CD1c-positive myeloid dendritic cell (primary cell): ENCODE measurements at regions not wholly inside any gene's neighbourhood (a gene's known extent, or its start where the extent isn't known, plus 50 kb on each side); places are given as distances from the start of the nearest gene placed in this dataset.

ENCODE experiments used
- DNase-seq: peaks from one replicate; pipeline ENCODE4 v3.0.0-alpha.2; 2016; ENCODE audit errors: extremely low spot score

DNA sequence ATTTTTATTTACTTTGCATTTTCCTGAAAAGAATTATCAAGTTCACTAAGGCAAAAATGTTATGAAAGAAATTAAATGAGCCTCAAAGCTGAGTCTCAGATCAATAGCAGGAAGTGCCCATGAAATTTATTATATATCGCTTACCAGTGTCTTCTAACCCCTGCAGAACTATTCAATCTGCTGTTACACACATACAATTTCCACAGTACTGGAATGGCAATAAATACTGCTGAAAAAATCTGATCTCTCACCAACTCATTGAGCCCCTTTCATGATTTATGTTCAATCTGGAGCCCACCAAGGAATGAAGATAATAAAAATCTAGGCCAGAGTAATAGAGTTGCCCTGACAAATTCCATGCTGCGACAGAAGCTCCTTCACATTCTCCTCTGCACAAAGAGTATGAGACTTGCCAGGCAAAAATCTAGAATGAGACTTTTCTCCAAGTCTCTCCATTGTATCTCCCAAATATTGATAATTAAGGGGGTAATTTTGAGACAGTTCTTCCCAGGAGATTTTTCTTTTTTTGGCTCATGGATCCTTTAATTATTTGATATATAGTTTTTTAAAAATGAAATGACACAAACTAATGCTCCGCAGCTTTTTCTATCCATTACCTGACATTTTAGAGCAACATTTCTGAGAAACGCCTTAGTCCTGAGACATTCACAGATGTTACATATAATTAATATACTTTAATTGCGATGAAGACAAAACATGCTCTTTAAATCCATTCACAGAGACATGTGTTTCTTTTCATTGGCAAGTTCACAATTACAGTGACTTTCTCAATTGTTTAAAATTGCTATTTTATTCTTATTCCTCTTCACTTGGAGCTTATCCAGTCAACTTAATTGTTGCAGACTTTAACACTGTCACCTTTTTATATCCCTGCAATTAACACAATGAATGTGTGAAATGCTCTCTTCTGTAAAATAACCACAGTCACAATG, 1020.4 kb downstream of the CBLN2 start:
- no peak for DNase-seq

DNA sequence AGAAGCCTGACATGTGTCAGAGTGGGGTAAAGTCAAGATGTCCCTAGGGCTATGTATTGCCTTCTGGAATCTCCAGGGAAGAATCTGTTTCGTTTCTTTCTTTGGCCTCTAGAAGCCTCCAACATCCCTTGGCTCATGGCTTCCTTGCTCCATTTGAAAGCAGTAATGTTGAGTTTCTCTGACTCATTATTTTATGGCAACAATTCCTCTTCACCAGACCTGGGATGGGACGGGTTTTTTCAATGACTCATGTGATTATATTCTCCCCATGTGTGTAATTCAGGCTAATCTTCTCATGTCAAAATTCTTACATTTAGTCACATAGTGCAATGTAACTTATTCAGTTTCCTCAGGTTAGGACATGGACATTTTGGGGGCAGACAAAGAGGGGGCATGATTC, 1038.6 kb downstream of the CBLN2 start:
- DNase-seq, result no peak

DNA sequence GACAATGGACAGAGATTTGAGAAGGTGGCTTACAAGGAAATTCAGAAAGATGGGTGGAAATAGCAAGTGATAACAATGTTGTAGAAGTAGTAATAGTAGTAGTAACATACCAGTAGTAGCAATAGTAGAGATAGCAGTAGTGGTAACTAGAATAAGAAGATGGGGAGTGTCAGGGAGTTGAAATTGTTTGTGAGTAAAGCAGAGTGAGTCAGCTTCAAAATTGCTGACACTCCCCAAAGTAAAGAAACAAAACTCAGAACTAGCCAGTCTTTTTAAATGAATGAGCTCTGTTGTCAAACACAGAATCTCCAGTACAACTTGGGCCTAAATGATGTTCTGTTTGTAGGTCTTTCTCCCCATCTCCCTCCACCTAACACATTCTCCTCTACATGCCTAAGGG, 1040.9 kb downstream of the CBLN2 start:
- no peak for DNase-seq

DNA sequence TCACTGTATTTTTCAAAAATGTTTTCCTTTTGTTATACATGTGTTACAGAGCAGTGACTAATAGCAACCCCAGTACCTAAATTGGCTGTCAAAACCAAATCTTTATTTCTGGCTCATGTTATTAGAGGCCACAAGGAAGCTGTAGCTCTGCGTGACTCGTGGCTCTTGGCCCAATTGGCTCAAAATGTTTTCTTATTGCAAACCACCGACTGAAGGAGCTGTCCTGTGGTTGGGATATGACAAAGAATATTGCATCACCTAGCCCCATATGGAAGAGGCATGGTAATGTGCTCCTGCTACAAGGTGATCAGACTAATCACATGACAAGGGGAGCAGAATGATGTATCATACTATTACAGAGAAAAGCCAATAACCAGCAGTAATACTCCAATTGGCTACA, 1058.5 kb downstream of the CBLN2 start:
- no peak for DNase-seq

DNA sequence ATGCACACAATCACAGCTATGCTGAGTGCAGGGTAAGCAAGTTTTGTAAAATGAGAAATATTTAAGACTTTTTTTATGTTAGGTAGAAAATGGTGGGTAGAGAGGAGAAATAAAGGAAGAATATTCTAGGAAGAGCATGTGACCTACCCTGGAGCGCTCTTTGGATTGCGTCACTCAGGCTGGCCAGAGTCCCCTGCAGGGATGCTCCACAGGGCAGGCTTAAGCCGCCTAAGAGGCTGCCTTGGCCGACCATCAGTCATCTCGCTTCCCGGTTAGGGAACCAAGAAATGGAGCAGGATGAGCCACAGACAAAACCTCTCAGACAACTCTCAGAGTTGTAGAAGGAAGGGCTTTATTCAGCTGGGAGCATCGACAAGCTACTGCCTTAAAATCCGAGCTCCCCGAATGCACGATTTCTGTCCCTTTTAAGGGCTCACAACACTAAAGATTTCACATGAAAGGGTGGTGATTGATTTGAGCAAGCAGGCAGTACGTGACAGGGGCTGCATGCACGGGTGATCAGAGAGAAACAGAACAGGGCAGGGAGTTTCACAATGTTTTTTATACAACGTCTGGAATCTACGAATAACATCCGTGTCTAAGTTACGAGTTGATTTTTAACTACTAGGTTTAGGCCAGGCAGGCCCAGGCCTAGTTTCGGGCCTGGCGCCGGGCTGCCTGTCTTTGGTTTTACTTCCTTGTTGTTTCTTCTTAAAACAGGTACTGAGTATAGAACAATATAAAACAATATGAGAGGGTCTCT, 1072.0 kb downstream of the CBLN2 start:
- DNase-seq, result no peak

DNA sequence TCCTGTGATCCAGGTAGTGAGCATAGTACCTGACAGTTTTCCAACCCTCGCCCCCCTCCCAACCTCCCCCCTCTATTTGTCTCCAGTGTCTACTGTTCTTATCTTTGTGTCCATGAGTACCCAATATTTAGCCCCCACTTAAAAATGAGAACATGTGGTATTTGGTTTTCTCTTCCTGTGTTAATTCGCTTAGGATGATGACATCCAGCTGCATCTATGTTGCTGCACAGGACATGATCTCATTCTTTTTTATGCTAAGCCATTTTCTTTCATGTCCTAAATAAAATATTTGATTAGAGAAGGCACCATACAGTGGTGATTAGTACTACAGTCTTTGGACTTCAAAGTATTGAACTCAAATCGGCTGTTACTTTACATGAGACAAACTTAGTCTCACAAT, 1087.9 kb downstream of the CBLN2 start:
- DNase-seq, result no peak

DNA sequence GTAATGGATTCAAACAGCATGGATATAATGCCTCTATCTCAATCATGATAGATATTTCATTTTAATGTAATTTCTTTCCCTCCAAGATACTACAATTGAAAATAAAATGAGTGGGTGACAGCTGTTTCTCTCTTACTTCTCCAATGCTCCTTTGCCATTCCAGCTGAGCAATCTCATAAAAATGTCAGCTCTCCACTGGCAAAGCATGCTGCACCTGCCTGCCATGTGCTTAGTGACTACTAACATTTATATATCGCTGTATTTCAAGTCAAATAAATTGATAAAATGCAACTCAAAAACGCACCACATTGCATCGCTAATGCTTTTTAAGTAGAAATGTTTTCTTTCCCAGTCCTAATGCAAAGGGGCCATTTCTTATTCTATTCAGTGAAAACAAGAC, 1093.9 kb downstream of the CBLN2 start:
- no peak for DNase-seq

DNA sequence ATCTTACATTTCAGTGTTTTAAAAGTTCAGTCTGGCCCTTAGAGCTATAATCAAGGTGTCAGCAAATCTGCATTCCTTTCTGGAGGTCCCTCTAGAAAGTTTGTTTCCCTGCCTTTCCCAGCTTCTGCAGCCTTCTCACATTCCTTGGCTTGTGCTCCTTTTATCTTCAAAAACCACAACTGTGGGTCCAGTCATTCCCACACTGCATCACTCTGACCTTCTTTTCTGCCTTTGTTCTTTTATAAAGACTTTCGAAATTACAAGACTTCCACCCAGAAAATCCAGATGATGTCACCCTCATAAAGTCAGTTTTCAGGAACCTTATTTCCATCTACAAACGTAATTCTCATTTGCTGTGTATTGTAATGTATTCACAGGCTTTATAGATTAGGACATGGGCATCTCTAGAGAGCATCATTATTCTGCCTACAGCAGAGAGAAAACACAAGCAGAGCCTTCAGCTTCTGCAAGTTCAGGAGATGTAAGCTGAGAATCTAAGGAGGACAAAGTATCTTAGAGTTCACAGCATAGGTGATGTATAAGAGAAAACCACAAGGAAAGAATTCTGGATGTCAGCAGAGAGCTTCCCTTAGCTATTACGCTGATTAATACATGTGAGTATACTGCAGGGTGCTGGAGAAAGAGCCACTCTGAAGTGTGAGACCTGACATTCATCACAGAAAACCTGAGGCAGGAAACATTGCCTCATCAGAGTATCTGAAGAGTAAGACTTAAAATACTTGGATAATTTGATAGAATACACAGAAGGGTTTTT, 1100.2 kb downstream of the CBLN2 start:
- no peak for DNase-seq

DNA sequence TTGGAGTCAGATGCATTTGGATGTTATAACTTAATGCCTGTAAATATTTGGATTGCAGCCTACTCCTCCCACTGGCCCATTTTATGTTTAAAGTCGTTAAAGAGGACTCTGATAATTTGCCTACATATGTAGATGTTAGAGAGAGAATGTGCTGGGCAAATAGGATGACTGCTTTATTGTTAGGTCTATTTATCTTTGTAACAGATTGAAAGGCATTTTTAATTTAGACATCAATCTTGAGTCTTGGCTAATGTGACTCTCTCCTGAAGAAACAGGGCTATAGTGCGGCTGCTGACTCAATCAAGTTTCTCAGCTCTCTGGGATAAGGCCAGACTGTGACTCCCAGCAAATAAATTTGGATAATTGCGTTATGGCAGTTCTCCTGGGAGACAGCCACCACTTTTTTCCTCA, 1101.4 kb downstream of the CBLN2 start:
- no peak for DNase-seq

DNA sequence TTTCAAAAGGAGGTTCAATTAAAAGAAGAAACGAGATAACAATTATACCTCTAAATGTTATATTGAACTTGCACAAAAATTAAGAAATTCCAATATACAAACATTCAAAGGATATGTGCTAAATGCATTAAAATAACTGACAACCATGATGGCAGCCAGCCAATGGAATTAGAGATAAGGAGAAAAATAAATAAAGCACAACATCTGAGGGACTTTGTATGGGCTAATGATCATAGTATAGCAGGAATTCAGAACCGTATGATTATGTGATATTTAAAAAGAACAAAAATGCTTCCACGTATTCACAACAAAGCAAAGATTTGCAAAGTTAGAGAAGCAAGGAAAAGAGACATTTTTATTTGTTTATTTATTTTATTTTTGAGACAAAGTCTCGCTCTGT, 1103.0 kb downstream of the CBLN2 start:
- no peak for DNase-seq

DNA sequence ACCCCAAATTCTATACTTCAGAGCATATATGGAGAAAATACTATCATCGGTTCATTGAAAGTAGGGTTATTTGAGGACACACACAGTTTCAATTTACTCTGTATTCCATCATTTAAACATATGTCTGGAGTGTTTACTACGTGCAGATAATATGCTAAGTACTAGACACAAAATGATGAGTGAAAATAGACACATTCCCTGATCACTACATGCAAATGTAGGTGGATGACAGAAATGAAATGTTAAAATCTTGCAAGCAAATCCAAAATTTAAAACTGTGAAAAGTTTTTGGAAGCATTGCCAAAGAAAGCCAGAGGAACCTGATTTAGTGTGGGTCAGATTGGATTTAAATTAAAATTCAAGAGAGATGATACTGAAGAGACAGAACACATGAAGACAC, 1106.6 kb downstream of the CBLN2 start:
- no peak for DNase-seq

DNA sequence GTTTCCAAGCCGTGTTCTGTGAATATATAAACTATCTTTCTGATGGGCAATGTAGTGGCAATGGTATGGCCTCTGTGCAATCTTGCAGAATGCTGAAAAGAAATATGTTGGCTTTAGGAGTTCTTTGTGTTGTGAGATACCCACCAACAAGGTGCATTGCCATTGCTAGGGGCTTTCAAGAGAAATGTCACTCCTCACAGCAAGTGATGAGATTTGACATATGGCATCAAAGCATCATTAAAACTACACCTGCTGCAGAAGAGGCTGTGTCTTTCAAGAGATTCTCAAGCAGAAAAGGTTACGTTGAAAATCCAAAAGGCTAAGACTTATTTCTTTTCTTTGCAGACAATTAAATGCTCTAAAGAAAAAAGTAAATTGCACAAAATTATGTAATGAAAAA, 1110.8 kb downstream of the CBLN2 start:
- DNase-seq, result no peak

DNA sequence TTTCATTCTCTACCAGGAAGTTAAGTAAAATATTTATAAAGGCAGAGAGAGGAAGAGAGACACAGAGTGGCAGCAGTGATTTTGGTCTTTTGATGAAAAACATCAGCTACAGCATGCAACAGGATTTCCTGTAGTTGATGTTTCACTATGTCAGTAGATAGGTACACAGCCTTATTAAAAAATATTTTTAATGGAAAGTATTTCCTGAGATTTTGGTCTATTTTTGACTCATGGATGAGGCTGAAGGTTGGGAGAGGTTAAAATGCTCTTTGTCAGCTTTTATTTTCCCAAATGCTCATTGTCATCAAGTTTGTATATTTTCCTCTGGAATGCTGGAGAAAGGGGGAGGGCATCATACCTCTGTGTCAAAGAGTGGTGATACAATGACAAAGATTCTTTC, 1112.5 kb downstream of the CBLN2 start:
- no peak for DNase-seq

DNA sequence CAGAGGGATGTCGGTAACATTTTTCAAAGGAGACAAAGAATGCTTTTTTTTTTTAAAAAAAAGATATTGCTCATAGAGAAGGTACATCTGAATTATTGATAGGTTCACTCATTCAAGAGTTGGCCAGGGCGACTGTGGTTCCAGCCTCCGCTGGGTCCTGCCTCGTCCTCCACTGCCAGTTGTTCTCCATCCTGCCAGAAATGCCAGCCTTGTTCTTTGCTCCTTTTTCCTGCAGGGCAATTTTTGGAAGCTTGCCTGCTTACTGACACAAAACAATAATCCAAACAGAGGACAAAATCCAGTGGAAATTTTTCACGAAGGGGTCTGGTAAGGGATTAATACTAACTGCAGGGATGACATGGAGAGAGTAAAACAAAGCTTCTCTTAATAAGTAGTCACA, 1113.0 kb downstream of the CBLN2 start:
- no peak for DNase-seq

DNA sequence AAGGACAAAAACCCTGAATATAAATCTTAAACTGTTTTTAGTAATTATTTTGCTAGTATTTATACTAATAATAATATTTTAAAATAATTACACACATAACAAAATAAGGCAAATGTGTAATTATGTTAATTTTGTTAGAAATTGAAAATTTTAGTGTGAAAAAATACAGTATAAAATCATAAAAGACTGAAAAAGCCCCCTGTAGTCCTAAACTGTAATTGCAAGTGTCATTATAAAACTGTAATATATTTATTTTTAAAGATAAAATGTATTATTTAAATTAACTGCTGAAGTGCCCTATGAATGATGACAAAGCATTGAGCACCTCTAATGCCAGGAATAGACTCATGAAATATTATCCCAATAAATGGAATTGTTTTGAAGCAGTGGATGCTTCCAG, 1117.7 kb downstream of the CBLN2 start:
- no peak for DNase-seq

DNA sequence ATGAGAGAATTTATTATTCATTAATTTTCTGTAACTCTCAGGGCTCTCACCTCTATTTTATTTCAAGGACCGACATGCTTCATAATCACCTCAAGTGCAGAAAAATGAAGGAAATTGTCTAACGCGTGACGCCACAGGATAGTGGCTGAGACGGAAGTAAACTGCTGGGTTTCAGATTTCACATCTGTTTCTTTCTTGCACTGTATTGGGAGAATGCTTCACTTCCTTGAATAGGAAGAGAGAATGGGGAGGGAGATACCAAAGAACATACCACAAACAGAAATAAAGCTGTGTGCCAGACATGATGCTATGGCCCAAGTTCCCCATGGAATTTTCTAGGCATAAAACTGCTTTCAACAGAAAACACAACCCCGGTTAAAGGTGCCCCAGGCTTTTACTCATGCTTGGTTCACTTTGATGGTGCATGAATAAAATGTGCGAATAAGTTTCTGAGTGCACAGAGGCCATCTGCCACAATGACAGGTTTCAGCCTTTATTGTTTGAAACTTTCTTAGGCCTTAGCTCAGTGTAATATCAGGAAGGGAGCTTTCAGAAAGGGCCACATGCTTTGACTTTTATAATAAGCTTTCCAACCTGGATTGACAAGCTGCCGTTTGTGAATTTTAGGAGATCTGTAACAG, 1116.4 kb downstream of the SOCS6 start:
- DNase-seq, result no peak

DNA sequence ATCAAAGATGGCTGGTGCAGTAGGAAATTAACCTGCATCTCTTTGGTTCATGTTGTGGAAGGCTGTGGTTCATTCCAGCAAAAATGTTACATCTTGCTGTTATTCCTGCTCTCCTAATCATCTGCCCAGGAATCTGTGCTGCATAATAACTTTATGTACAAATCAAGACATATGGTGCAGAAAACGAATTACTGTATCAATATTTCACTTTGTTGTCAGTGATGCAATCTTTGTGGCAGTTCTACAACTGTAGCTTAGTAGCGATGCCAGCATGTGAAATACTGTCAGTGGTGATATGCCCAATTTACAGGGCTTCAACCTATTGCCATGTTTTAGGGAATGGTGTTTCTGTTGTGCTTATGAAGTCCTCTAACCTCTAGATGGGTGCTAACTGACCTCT, 1114.7 kb downstream of the SOCS6 start:
- no peak for DNase-seq

DNA sequence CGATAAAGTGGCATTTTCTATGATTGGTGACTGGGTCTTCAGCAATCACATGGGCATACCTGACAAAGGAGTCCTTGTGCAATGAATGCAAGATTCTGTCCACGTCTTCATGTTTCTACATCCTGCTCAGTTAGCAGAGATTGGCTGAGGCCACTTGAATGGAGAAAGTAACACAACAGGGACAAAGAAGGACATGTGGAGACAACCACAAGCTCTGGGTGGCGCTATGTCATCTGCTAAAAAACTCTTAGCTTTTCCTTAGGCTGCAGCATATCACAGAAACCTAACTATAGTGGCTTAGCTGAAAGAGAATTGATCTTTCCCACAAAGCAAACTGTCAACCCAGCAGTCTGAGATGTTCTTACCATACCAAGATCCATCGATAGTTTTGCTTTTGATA, 1109.7 kb downstream of the SOCS6 start:
- DNase-seq, result no peak

DNA sequence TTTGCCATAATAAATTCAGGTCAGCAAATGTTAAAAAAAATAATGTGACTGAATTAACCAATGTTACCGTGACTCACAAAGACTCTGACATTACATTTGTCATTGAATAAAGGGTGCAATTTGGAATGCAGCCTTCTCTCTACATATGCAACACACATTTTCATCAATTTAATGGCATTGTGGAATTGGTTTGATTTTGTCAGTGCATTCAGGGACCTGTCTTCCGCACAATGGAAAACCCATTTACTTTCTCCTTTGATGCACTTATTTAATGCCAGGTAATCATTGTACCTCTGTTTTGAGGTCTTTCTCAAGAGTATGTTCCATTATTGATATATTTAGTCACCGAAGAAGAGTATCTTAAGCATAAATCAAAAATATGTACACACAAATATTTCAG, 1099.3 kb downstream of the SOCS6 start:
- no peak for DNase-seq

DNA sequence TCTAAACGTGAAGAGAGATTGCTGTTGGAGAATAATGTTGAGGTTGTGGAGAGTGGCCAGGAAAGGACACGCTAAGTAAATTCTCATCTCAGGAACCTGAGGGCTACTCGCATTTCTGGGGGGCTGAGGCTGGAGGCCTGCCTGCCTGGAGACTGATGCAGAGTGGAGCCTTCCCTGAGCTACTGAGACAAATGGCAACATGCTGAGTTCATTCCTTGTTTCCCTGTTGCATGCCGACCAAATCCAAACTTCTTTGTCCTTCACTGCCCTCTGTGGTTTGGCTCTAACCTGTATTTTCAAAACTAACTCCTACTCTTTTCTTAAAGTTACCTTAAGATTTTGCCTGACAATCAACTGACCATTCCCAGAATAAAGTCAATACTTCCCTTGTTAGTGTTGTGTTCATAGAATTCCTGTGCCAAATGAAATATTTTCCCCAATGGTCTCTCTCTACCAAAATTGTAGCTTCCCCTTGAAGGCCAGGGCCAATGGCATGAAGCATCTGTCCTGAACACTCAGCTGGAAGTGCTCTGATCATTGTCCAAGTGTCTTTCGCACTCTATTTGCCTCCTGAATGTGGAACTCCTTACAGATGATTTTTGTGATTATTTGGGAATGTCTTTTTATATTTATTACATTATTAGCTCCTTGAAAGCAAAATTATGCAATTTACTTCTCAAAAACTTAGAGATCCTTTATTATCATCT, 1085.6 kb downstream of the SOCS6 start:
- no peak for DNase-seq

DNA sequence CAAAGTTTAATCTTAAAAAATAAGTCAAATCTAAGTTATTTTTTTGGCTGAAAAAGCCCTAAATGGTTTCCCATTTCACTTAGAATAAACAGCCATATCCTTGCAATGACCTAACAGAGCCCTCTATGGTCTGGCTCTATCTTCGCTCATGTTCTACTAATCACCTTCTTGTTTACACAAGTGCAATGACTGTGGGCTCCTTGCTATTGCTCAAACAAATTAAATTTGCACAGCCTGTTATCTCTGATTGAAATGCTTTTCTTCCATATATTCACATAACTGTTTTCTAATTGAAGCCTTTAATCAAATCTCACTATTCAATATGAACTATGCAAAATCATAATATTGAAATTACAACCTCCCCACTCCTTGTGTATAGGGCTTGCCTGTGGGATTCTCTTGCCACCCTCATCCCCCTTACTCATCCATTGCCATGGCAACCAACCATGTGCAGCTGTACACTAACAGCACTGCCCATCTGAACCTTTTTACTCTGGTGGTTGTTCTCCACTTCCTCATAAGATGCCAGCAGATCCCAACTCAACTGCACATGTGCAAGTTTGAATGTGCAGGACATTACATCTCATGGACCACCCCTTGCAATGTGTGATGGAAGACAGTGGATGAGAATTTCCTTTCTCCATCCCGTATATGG, 1083.2 kb downstream of the SOCS6 start:
- DNase-seq, result no peak
